Panc1 (cell line): ENCODE measurements at regions not wholly inside any gene's neighbourhood (a gene's known extent, or its start where the extent isn't known, plus 50 kb on each side); places are given as distances from the start of the nearest gene placed in this dataset.

Experiments
- CTCF ChIP-seq: fragments of 450-650 bp; IDR thresholded peaks from 2 replicates; pipeline ENCODE4 v1.5.1; 2017; ENCODE audit warnings: mild to moderate bottlenecking
- SIN3A ChIP-seq: IDR thresholded peaks from 2 replicates; pipeline ENCODE4 v1.6.1; 2012; ENCODE audit warnings: low read depth, mild to moderate bottlenecking, low read length, moderate library complexity, borderline replicate concordance; ENCODE audit not compliant: insufficient read depth

GRCh38 chr3:99529265-99529664, 109.1 kb upstream of the COL8A1 start:
- TF ChIP-seq CTCF (no peak), SIN3A (no peak)
